Parathyroid adenoma (tissue), 2 donors: ENCODE measurements at regions not wholly inside any gene's neighbourhood (a gene's known extent, or its start where the extent isn't known, plus 50 kb on each side); places are given as distances from the start of the nearest gene placed in this dataset.

Experiments
- H2AFZ ChIP-seq: fragments of 300-600 bp; sonication (generic); one replicate; pipeline ENCODE4 v1.7.0; 2017; ENCODE audit warnings: antibody characterized with exemption, mild to moderate bottlenecking
- H3K27ac ChIP-seq: fragments of 300-600 bp; sonication (generic); one replicate; pipeline ENCODE4 v1.7.0; 2017
- H3K27me3 ChIP-seq: fragments of 300-600 bp; sonication (generic); one replicate; pipeline ENCODE4 v1.7.0; 2017; ENCODE audit warnings: low read length; ENCODE audit not compliant: control insufficient read depth, insufficient read depth
- H3K36me3 ChIP-seq: fragments of 300-600 bp; sonication (generic); one replicate; pipeline ENCODE4 v1.7.0; 2017; ENCODE audit warnings: low read length; ENCODE audit not compliant: control insufficient read depth, insufficient read depth
- H3K4me1 ChIP-seq: fragments of 300-600 bp; sonication (generic); one replicate; pipeline ENCODE4 v1.7.0; 2017; ENCODE audit warnings: control low read depth
- H3K4me2 ChIP-seq: fragments of 300-600 bp; sonication (generic); one replicate; pipeline ENCODE4 v1.7.0; 2017; ENCODE audit warnings: low read length
- H3K4me3 ChIP-seq: fragments of 300-600 bp; sonication (generic); one replicate; pipeline ENCODE4 v1.7.0; 2017; ENCODE audit warnings: low read depth, low read length
- H3K79me2 ChIP-seq: fragments of 300-600 bp; sonication (generic); one replicate; pipeline ENCODE4 v1.7.0; 2017; ENCODE audit warnings: control low read depth
- H3K9ac ChIP-seq: fragments of 300-600 bp; sonication (generic); one replicate; pipeline ENCODE4 v1.7.0; 2017; ENCODE audit warnings: mild to moderate bottlenecking
- H3K9me3 ChIP-seq: fragments of 300-600 bp; sonication (generic); one replicate; pipeline ENCODE4 v1.7.0; 2017; ENCODE audit warnings: low read length; ENCODE audit not compliant: control insufficient read depth
- TF ChIP-seq, protein P1 (sequence below): fragments of 300-600 bp; sonication (generic); IDR thresholded peaks from one replicate; pipeline ENCODE4 v1.7.0; 2017; ENCODE audit warnings: antibody characterized with exemption, mild to moderate bottlenecking
- donor health status: primary hyperparathyroidism.

DNA sequence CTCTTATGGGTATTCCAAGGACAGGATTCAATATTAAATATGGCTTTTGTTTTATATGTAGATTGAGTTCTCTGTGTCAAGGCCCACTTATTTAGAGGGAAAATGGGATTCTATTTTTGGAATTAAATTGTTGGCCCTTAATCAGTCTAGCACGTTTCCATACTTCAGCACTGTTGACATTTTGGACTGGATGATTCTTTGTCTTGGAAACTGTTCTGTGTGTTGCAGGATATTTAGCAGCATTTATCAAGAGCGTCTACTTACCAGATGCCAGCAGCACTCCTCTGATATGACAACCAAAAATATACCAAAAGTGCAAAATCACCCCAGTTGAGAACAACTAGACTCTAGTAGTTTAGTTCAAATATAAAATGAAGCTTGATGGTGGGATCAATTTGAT lies 1027.0 kb upstream of the COX7C start:
- Histone ChIP-seq H3K9me3 (no peaks in the 10 kb centered on the region), H3K4me2 (no peak overlapping the region), H3K4me3 (no peak overlapping the region), H3K27me3 (no peaks in the 10 kb centered on the region), H3K4me1 (no peaks in the 10 kb centered on the region), H3K27ac (no peak overlapping the region), H3K79me2 (no peaks in the 10 kb centered on the region), H2AFZ (no peak overlapping the region), H3K36me3 (no peaks in the 10 kb centered on the region), H3K9ac (no peak overlapping the region)
- TF ChIP-seq, protein P1, sequence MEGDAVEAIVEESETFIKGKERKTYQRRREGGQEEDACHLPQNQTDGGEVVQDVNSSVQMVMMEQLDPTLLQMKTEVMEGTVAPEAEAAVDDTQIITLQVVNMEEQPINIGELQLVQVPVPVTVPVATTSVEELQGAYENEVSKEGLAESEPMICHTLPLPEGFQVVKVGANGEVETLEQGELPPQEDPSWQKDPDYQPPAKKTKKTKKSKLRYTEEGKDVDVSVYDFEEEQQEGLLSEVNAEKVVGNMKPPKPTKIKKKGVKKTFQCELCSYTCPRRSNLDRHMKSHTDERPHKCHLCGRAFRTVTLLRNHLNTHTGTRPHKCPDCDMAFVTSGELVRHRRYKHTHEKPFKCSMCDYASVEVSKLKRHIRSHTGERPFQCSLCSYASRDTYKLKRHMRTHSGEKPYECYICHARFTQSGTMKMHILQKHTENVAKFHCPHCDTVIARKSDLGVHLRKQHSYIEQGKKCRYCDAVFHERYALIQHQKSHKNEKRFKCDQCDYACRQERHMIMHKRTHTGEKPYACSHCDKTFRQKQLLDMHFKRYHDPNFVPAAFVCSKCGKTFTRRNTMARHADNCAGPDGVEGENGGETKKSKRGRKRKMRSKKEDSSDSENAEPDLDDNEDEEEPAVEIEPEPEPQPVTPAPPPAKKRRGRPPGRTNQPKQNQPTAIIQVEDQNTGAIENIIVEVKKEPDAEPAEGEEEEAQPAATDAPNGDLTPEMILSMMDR = no peak

GRCh38 chr5:85591311-85591710 lies 1026.4 kb upstream of the COX7C start:
- Histone ChIP-seq H3K9ac (no peak overlapping the region), H3K27ac (no peak overlapping the region), H3K9me3 (no peaks in the 10 kb centered on the region)

GRCh38 chr5:85602843-85603242 lies 1014.9 kb upstream of the COX7C start:
- Histone ChIP-seq H3K36me3 (no peaks in the 10 kb centered on the region), H3K9me3 (no peaks in the 10 kb centered on the region), H2AFZ (no peak overlapping the region), H3K4me2 (no peak overlapping the region), H3K9ac (no peak overlapping the region), H3K4me3 (no peak overlapping the region), H3K79me2 (no peaks in the 10 kb centered on the region), H3K27me3 (no peaks in the 10 kb centered on the region), H3K4me1 (no peaks in the 10 kb centered on the region), H3K27ac (no peak overlapping the region)
- TF ChIP-seq, protein P1 = no peak

More at GRCh38 chr5:85591311-85591710, 1026.4 kb upstream of the COX7C start:
- Histone ChIP-seq H3K27me3 (no peaks in the 10 kb centered on the region), H3K4me1 (no peaks in the 10 kb centered on the region), H3K4me2 (no peak overlapping the region), H3K79me2 (no peaks in the 10 kb centered on the region), H3K36me3 (no peaks in the 10 kb centered on the region), H2AFZ (no peak overlapping the region), H3K4me3 (no peak overlapping the region)
- TF ChIP-seq, protein P1 = no peak

DNA sequence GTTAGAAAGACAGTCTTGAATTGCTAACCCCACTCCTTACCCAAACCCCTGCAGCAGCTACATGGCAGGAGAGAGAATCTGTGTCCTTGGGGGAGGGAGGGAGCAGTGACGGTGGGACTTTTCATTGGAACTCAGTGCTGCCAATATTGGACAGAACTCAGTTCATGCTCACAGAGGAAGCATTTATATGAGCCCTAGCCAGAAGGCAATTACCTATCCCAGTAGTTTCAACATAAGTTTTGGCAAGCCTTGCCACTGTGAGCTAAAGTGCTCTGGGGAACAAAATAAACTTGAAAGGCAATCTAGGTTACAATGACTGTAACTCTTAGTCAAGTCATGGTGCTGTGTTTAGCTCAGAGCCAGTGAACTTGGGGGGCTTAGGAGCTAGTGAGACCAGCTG lies 1013.4 kb upstream of the COX7C start:
- TF ChIP-seq, protein P1 = no peak
- Histone ChIP-seq H3K27me3 (no peaks in the 10 kb centered on the region), H2AFZ (no peak overlapping the region), H3K9me3 (no peaks in the 10 kb centered on the region), H3K4me3 (no peak overlapping the region), H3K9ac (no peak overlapping the region), H3K4me1 (no peaks in the 10 kb centered on the region), H3K79me2 (no peaks in the 10 kb centered on the region), H3K4me2 (no peak overlapping the region), H3K36me3 (no peaks in the 10 kb centered on the region), H3K27ac (no peak overlapping the region)

GRCh38 chr5:85604786-85605185 lies 1013.0 kb upstream of the COX7C start:
- Histone ChIP-seq H2AFZ (no peak overlapping the region), H3K36me3 (no peaks in the 10 kb centered on the region), H3K4me3 (no peak overlapping the region), H3K9me3 (no peaks in the 10 kb centered on the region), H3K9ac (no peak overlapping the region), H3K27me3 (no peaks in the 10 kb centered on the region), H3K79me2 (no peaks in the 10 kb centered on the region), H3K4me1 (no peaks in the 10 kb centered on the region), H3K27ac (no peak overlapping the region), H3K4me2 (no peak overlapping the region)
- TF ChIP-seq, protein P1 = no peak
